Endothelial cell of umbilical vein (primary cell): ENCODE measurements at regions not wholly inside any gene's neighbourhood (a gene's known extent, or its start where the extent isn't known, plus 50 kb on each side); places are given as distances from the start of the nearest gene placed in this dataset.

Experiments used
- BruUV-seq: library from RNA; stranded (reverse); fragments of 400-500 nt; replicated peaks from 2 replicates; lab custom pipeline; 2021; lab: Mats Ljungman, UMichigan
- CTCF ChIA-PET: fragments of 300-600, 350-600 bp; sonication (Branson Sonifier 250); formaldehyde crosslinking; loops from one replicate; lab custom pipeline; 2021; ENCODE audit warnings: antibody characterized with exemption, inconsistent platforms; lab: Charles Lee
- POLR2A ChIA-PET: fragments of 300-600, 350-600 bp; sonication (Branson Sonifier 250); formaldehyde crosslinking; loops from one replicate; lab custom pipeline; 2021; ENCODE audit warnings: antibody characterized with exemption, inconsistent platforms; lab: Charles Lee
- DNase-seq: peaks from one replicate; pipeline ENCODE4 v3.0.0-alpha.2; 2011; ENCODE audit warnings: low read depth, low spot score
- FAIRE-seq: peaks from 2 replicates; lab custom pipeline; 2011; peaks lifted over from hg19 to GRCh38; lab: Jason Lieb, UNC
- H2AFZ ChIP-seq: 2 replicates; pipeline ENCODE4 v1.6.0; 2012; ENCODE audit warnings: low read depth, low read length, control low read depth, inconsistent platforms
- H3K27ac ChIP-seq: 2 replicates; pipeline ENCODE4 v1.5.1; 2011; ENCODE audit warnings: low read depth, mild to moderate bottlenecking, control low read depth, low read length, moderate library complexity; ENCODE audit not compliant: insufficient read depth
- H3K27me3 ChIP-seq, 2 experiments: 2 replicates each; pipeline versions ENCODE4 v1.6.0 to v1.6.1; 2011; ENCODE audit warnings: low read length in 2 of 2, mixed read lengths in 1 of 2; ENCODE audit not compliant: control insufficient read depth in 2 of 2, insufficient read depth in 2 of 2
- H3K36me3 ChIP-seq, 2 experiments: 2 replicates in 1 of 2; 3 replicates in 1 of 2; pipeline ENCODE4 v1.5.1; 2011; ENCODE audit warnings: low read length in 2 of 2, mild to moderate bottlenecking in 1 of 2, moderate library complexity in 1 of 2; ENCODE audit not compliant: control insufficient read depth in 2 of 2, insufficient read depth in 2 of 2; ENCODE audit errors: extremely low read depth in 1 of 2
- H3K4me1 ChIP-seq: 3 replicates; pipeline ENCODE4 v1.5.1; 2011; ENCODE audit warnings: mild to moderate bottlenecking, low read length; ENCODE audit not compliant: control insufficient read depth, insufficient read depth; ENCODE audit errors: extremely low read depth
- H3K4me2 ChIP-seq: 2 replicates; pipeline ENCODE4 v1.6.1; 2011; ENCODE audit warnings: low read length, control low read depth, mixed read lengths; ENCODE audit not compliant: insufficient read depth
- H3K4me3 ChIP-seq, 3 experiments: fragments of 200-600 bp in 1 of 3; sonication (generic), shearing (Covaris generic) in 1 of 3; replicated peaks in 1 of 3; 2 replicates each; pipeline ENCODE4 v1.5.1; 2011 to 2016; ENCODE audit warnings: control low read depth in 3 of 3, low read length in 3 of 3, mild to moderate bottlenecking in 2 of 3, inconsistent platforms in 1 of 3, low read depth in 1 of 3, moderate library complexity in 1 of 3; ENCODE audit not compliant: insufficient read depth in 1 of 3
- H3K79me2 ChIP-seq: 2 replicates; pipeline ENCODE4 v1.6.0; 2012; ENCODE audit warnings: low read length, inconsistent platforms; ENCODE audit not compliant: control insufficient read depth, insufficient read depth
- H3K9ac ChIP-seq: replicated peaks from 2 replicates; pipeline ENCODE3; 2011; ENCODE audit warnings: low read length, control low read depth; ENCODE audit not compliant: insufficient read depth; ENCODE audit errors: extremely low read depth
- H3K9me1 ChIP-seq: replicated peaks from 3 replicates; pipeline ENCODE4 v1.6.0; 2011; ENCODE audit warnings: mild to moderate bottlenecking, low read length; ENCODE audit not compliant: control insufficient read depth, insufficient read depth; ENCODE audit errors: extremely low read depth
- H3K9me3 ChIP-seq: replicated peaks from 2 replicates; pipeline ENCODE4 v1.5.1; 2012; ENCODE audit warnings: low read length, inconsistent platforms; ENCODE audit not compliant: control insufficient read depth, insufficient read depth
- H4K20me1 ChIP-seq: replicated peaks from 2 replicates; pipeline ENCODE3; 2011; ENCODE audit warnings: mild to moderate bottlenecking, low read length; ENCODE audit not compliant: control insufficient read depth, insufficient read depth; ENCODE audit errors: extremely low read depth
- CTCF ChIP-seq, 2 donors: IDR thresholded peaks; 1 replicate in 1 of 2; 2 replicates in 1 of 2; pipeline ENCODE4 v1.5.1; 2011; ENCODE audit warnings: low read length in 2 of 2, mild to moderate bottlenecking in 2 of 2, moderate library complexity in 2 of 2, control low read depth in 1 of 2, inconsistent platforms in 1 of 2, low read depth in 1 of 2; ENCODE audit not compliant: insufficient read depth in 1 of 2; ENCODE audit errors: extremely low read depth in 1 of 2
- EZH2 ChIP-seq: IDR thresholded peaks from 2 replicates; pipeline ENCODE4 v1.6.1; 2012; ENCODE audit warnings: borderline replicate concordance, low read depth, mild to moderate bottlenecking, moderate library complexity, low read length, inconsistent platforms; ENCODE audit not compliant: severe bottlenecking
- FOS ChIP-seq: IDR thresholded peaks from 2 replicates; pipeline ENCODE4 v1.6.1; 2011; ENCODE audit warnings: mild to moderate bottlenecking, low read length, moderate library complexity, borderline replicate concordance; ENCODE audit not compliant: insufficient read depth
- GATA2 ChIP-seq: IDR thresholded peaks from 2 replicates; pipeline ENCODE4 v1.7.0; 2011; ENCODE audit warnings: low read depth, mild to moderate bottlenecking, moderate library complexity, mixed read lengths, low read length; ENCODE audit not compliant: insufficient read length, insufficient read depth
- JUN ChIP-seq: IDR thresholded peaks from 2 replicates; pipeline ENCODE4 v1.6.1; 2011; ENCODE audit warnings: borderline replicate concordance, low read depth; ENCODE audit not compliant: insufficient read length, insufficient read depth
- MAX ChIP-seq: IDR thresholded peaks from 2 replicates; pipeline ENCODE4 v1.6.1; 2011; ENCODE audit not compliant: insufficient read depth, insufficient read length
- MYC ChIP-seq: IDR thresholded peaks from one replicate; pipeline ENCODE4 v1.6.1; 2011; ENCODE audit warnings: mild to moderate bottlenecking, low read depth, low read length
- POLR2A ChIP-seq: IDR thresholded peaks from 2 replicates; pipeline ENCODE4 v1.6.1; 2012; ENCODE audit warnings: low read depth, mild to moderate bottlenecking, control low read depth, low read length
- POLR2AphosphoS5 ChIP-seq: IDR thresholded peaks from 2 replicates; pipeline ENCODE4 v1.6.1; 2012; ENCODE audit warnings: low read depth, mild to moderate bottlenecking, control low read depth, low read length, moderate library complexity; ENCODE audit not compliant: insufficient read depth
- dilution Hi-C: fragments of 300-500 bp; cut with MboI; formaldehyde crosslinking; loops from one replicate; pipeline ENCODE4 v1.15.0; 2019; ENCODE audit warnings: low sequenced_read_pairs; ENCODE audit not compliant: extremely low pct_ligation_motif_present
- intact Hi-C: fragments of 100-400 bp; cut with micrococcal nuclease; formaldehyde crosslinking; loops from one replicate; pipeline ENCODE4 v1.10.0; 2022

GRCh38 chr7:85573844-85574243 lies 387.0 kb upstream of the SEMA3D start:
- CTCF ChIA-PET = interaction anchor here (2.0 kb wide), 1 partner anchor 256 kb away, joined by 4 read pairs; no protein-coding TSS in a partner anchor
- POLR2A ChIA-PET = no interaction called here
- FAIRE-seq = no peak
- H3K9ac ChIP-seq = no peak overlapping the region
- no peak overlapping the region for H3K4me3 ChIP-seq
- no peaks in the 10 kb centered on the region for H3K27me3 ChIP-seq
- dilution Hi-C loops (no loop called here), intact Hi-C loops (no loop called here)
- H3K9me1 ChIP-seq = no peaks in the 10 kb centered on the region
- no peak overlapping the region for H2AFZ ChIP-seq
- H3K27ac ChIP-seq = no peak overlapping the region
- BruUV-seq = no TSS peak
- H3K9me3 ChIP-seq = no peaks in the 10 kb centered on the region
- H4K20me1 ChIP-seq = no peaks in the 10 kb centered on the region
- no peaks in the 10 kb centered on the region for H3K4me1 ChIP-seq
- TF ChIP-seq GATA2 (no peak), CTCF (IDR thresholded peaks at IDR 0.05; ENCODE audit: extremely low read depth in 1 of 2, insufficient read depth in 1 of 2, low read depth in 1 of 2, low read length in 2 of 2) (no peak), FOS (no peak), EZH2 (no peak), POLR2AphosphoS5 (no peak), MAX (no peak), JUN (no peak), POLR2A (no peak), MYC (no peak)
- no peak for DNase-seq
- no peak overlapping the region for H3K4me2 ChIP-seq
- no peaks in the 10 kb centered on the region for H3K79me2 ChIP-seq
- H3K36me3 ChIP-seq = no peaks in the 10 kb centered on the region
